ENCODE measurements at regions not wholly inside any gene's neighbourhood (a gene's known extent, or its start where the extent isn't known, plus 50 kb on each side); places are given as distances from the start of the nearest gene placed in this dataset.

DNA sequence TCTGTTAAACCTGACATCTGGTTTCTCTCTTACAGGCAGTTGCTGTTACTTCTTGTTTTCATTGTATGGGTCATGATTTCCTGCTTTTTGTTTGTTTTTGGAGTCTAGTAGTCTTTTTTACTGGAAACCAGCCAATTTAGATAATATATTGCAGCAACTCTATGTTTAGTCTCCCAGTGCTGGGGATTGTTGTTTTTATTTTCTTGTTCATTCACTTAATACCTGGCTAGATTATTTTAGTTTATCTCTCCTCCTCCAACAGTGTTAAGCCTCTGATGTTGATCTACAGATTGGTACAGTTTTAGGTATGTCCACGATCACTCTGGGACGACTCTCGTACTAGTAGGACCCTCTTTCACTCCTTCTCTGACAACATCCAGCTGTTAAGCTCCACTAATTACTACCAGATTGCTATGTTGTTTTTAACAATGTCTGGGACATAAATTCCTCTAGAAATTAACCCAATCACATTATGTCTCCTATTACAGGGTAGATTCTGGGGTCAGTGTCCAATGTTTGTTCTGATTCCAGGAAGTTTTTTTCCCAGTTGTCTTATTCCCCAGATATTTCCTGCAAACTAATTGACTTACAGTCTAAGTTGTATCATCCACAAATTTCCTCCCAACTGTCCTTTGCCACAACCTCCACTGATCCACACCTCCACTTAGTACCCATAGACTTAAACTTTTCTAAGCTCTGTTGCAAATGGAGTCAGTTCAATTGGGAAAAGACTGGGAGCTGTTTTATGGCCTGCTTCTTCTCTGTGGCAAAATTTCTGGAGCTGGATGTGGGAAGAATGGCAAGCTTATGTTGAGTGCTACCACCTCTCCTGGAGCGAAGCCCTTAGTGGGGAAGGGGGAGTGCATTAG is 1280.6 kb upstream of the CNTN5 start:
- TF ChIP-seq, protein P1, sequence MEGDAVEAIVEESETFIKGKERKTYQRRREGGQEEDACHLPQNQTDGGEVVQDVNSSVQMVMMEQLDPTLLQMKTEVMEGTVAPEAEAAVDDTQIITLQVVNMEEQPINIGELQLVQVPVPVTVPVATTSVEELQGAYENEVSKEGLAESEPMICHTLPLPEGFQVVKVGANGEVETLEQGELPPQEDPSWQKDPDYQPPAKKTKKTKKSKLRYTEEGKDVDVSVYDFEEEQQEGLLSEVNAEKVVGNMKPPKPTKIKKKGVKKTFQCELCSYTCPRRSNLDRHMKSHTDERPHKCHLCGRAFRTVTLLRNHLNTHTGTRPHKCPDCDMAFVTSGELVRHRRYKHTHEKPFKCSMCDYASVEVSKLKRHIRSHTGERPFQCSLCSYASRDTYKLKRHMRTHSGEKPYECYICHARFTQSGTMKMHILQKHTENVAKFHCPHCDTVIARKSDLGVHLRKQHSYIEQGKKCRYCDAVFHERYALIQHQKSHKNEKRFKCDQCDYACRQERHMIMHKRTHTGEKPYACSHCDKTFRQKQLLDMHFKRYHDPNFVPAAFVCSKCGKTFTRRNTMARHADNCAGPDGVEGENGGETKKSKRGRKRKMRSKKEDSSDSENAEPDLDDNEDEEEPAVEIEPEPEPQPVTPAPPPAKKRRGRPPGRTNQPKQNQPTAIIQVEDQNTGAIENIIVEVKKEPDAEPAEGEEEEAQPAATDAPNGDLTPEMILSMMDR (conservative IDR thresholded peaks at IDR 0.05; ENCODE audit: low read depth, low read length), result no peak
- TF ChIP-seq, protein P2, sequence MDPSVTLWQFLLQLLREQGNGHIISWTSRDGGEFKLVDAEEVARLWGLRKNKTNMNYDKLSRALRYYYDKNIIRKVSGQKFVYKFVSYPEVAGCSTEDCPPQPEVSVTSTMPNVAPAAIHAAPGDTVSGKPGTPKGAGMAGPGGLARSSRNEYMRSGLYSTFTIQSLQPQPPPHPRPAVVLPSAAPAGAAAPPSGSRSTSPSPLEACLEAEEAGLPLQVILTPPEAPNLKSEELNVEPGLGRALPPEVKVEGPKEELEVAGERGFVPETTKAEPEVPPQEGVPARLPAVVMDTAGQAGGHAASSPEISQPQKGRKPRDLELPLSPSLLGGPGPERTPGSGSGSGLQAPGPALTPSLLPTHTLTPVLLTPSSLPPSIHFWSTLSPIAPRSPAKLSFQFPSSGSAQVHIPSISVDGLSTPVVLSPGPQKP (IDR thresholded peaks at IDR 0.05; ENCODE audit: borderline replicate concordance, low read depth, low read length), result no peak
- TF ChIP-seq, protein P3, sequence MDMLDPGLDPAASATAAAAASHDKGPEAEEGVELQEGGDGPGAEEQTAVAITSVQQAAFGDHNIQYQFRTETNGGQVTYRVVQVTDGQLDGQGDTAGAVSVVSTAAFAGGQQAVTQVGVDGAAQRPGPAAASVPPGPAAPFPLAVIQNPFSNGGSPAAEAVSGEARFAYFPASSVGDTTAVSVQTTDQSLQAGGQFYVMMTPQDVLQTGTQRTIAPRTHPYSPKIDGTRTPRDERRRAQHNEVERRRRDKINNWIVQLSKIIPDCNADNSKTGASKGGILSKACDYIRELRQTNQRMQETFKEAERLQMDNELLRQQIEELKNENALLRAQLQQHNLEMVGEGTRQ (IDR thresholded peaks at IDR 0.05; ENCODE audit: low read depth, low read length), result no peak
- TF ChIP-seq SMC3 (IDR thresholded peaks at IDR 0.05; ENCODE audit: low read depth, low read length) (no peak), POLR2A (IDR thresholded peaks at IDR 0.05; ENCODE audit: low read depth, low read length) (no peak), CEBPB (IDR thresholded peaks at IDR 0.05; ENCODE audit: low read depth, low read length) (no peak)

Measured in IMR-90 (cell line).